ENCODE measurements at regions not wholly inside any gene's neighbourhood (a gene's known extent, or its start where the extent isn't known, plus 50 kb on each side); places are given as distances from the start of the nearest gene placed in this dataset.

- BruUV-seq (replicated peaks), result no TSS peak
- WGBS (ENCODE audit: insufficient coverage, insufficient replicate concordance, low lambda C conversion rate, missing lambda C conversion rate), result 43% methylated on average over 4 of the region's 4 CpGs
- RAD21 ChIA-PET (ENCODE audit: unreplicated experiment), result no interaction called here
Observed at GRCh38 chr9:28396058-28396457, 822.8 kb upstream of the C9orf72 start.

DNA sequence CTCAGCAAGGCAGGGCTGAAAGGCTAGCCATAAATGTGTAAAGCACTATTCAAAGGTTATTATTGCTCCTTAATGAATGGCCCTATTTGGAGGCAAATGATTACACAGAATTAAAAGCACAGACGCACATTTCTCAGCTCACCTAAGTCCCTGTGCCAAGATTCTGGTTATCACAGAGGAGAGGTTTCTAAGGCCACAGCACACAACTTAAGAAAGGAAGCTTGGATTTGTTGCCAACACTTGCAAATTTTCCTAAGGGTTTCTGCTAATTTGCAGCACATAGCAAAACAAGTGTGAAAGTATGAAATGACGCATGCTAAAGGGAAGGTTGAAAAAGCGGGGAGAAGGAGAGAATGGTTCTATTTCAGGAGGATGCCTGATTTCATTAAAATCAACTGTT, 834.1 kb upstream of the C9orf72 start:
- Histone ChIP-seq H3K27ac (ENCODE audit: control insufficient read depth, insufficient read depth) (no peak overlapping the region), H4K20me1 (ENCODE audit: control insufficient read depth, insufficient read depth) (no peaks in the 10 kb centered on the region), H3K4me1 (ENCODE audit: control insufficient read depth, insufficient read depth, low read length) (no peaks in the 10 kb centered on the region), H2AFZ (ENCODE audit: control insufficient read depth, low read depth, low read length) (no peak overlapping the region), H3K27me3 (replicated peaks in 1 of 2; ENCODE audit: control insufficient read depth in 2 of 2, insufficient read depth in 2 of 2, low read length in 1 of 2) (no peaks in the 10 kb centered on the region), H3K4me2 (ENCODE audit: control insufficient read depth, insufficient read depth) (no peak overlapping the region), H3K36me3 (ENCODE audit: control insufficient read depth in 2 of 2, insufficient read depth in 2 of 2, low read length in 1 of 2) (no peaks in the 10 kb centered on the region), H3K4me3 (no peak overlapping the region), H3K9me3 (replicated peaks; ENCODE audit: control insufficient read depth, insufficient read depth, low read length) (no peaks in the 10 kb centered on the region), H3K9ac (ENCODE audit: control insufficient read depth, insufficient read depth, low read length) (no peak overlapping the region), H3K79me2 (ENCODE audit: control insufficient read depth, insufficient read depth, low read length) (no peaks in the 10 kb centered on the region)
- CTCF ChIA-PET, result no interaction called here
- no peak for DNase-seq (ENCODE audit: low read depth, low spot score)
- no peak for FAIRE-seq
- SMC1A ChIA-PET (ENCODE audit: uncharacterized antibody, unreplicated experiment), result no interaction called here
- RAD21 ChIA-PET (ENCODE audit: unreplicated experiment), result no interaction called here
- in situ Hi-C loops (cut with MboI) (no loop called here), intact Hi-C loops (cut with micrococcal nuclease; ENCODE audit: unreplicated experiment) (no loop called here)
- no TSS peak for BruUV-seq (replicated peaks)
- POLR2A ChIA-PET, result no interaction called here
- no peak for ATAC-seq
- WGBS (ENCODE audit: insufficient coverage, insufficient replicate concordance, low lambda C conversion rate, missing lambda C conversion rate), result 43% methylated on average over 3 of the region's 3 CpGs
- TF ChIP-seq, protein P1, sequence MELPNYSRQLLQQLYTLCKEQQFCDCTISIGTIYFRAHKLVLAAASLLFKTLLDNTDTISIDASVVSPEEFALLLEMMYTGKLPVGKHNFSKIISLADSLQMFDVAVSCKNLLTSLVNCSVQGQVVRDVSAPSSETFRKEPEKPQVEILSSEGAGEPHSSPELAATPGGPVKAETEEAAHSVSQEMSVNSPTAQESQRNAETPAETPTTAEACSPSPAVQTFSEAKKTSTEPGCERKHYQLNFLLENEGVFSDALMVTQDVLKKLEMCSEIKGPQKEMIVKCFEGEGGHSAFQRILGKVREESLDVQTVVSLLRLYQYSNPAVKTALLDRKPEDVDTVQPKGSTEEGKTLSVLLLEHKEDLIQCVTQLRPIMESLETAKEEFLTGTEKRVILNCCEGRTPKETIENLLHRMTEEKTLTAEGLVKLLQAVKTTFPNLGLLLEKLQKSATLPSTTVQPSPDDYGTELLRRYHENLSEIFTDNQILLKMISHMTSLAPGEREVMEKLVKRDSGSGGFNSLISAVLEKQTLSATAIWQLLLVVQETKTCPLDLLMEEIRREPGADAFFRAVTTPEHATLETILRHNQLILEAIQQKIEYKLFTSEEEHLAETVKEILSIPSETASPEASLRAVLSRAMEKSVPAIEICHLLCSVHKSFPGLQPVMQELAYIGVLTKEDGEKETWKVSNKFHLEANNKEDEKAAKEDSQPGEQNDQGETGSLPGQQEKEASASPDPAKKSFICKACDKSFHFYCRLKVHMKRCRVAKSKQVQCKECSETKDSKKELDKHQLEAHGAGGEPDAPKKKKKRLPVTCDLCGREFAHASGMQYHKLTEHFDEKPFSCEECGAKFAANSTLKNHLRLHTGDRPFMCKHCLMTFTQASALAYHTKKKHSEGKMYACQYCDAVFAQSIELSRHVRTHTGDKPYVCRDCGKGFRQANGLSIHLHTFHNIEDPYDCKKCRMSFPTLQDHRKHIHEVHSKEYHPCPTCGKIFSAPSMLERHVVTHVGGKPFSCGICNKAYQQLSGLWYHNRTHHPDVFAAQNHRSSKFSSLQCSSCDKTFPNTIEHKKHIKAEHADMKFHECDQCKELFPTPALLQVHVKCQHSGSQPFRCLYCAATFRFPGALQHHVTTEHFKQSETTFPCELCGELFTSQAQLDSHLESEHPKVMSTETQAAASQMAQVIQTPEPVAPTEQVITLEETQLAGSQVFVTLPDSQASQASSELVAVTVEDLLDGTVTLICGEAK (IDR thresholded peaks at IDR 0.05; ENCODE audit: borderline replicate concordance), result no peak
- TF ChIP-seq BMI1 (IDR thresholded peaks at IDR 0.05; ENCODE audit: borderline replicate concordance), result no peak
- TF ChIP-seq EED (IDR thresholded peaks at IDR 0.05; ENCODE audit: low read depth), result no peak
- TF ChIP-seq, protein P2, sequence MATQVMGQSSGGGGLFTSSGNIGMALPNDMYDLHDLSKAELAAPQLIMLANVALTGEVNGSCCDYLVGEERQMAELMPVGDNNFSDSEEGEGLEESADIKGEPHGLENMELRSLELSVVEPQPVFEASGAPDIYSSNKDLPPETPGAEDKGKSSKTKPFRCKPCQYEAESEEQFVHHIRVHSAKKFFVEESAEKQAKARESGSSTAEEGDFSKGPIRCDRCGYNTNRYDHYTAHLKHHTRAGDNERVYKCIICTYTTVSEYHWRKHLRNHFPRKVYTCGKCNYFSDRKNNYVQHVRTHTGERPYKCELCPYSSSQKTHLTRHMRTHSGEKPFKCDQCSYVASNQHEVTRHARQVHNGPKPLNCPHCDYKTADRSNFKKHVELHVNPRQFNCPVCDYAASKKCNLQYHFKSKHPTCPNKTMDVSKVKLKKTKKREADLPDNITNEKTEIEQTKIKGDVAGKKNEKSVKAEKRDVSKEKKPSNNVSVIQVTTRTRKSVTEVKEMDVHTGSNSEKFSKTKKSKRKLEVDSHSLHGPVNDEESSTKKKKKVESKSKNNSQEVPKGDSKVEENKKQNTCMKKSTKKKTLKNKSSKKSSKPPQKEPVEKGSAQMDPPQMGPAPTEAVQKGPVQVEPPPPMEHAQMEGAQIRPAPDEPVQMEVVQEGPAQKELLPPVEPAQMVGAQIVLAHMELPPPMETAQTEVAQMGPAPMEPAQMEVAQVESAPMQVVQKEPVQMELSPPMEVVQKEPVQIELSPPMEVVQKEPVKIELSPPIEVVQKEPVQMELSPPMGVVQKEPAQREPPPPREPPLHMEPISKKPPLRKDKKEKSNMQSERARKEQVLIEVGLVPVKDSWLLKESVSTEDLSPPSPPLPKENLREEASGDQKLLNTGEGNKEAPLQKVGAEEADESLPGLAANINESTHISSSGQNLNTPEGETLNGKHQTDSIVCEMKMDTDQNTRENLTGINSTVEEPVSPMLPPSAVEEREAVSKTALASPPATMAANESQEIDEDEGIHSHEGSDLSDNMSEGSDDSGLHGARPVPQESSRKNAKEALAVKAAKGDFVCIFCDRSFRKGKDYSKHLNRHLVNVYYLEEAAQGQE (IDR thresholded peaks at IDR 0.05; ENCODE audit: low read depth, low read length), result no peak
- TF ChIP-seq RFX5 (IDR thresholded peaks at IDR 0.05; ENCODE audit: low read depth, low read length), result no peak
- TF ChIP-seq EZH2 (IDR thresholded peaks at IDR 0.05; ENCODE audit: borderline replicate concordance, control insufficient read depth, low read depth, low read length), result no peak
- no peak for TF ChIP-seq JUND (IDR thresholded peaks at IDR 0.05; ENCODE audit: low read depth, low read length)

More at GRCh38 chr9:28396058-28396457, 822.8 kb upstream of the C9orf72 start:
- intact Hi-C loops (cut with micrococcal nuclease; ENCODE audit: unreplicated experiment) (no loop called here), in situ Hi-C loops (cut with MboI) (no loop called here)
- no peak for FAIRE-seq
- no peaks in the 10 kb centered on the region for H3K36me3 ChIP-seq (ENCODE audit: control insufficient read depth in 2 of 2, insufficient read depth in 2 of 2, low read length in 1 of 2)
- no peaks in the 10 kb centered on the region for H3K4me1 ChIP-seq (ENCODE audit: control insufficient read depth, insufficient read depth, low read length)
- TF ChIP-seq PKNOX1 (IDR thresholded peaks at IDR 0.05), result no peak
- H3K27me3 ChIP-seq (replicated peaks in 1 of 2; ENCODE audit: control insufficient read depth in 2 of 2, insufficient read depth in 2 of 2, low read length in 1 of 2), result no peaks in the 10 kb centered on the region
- no peak overlapping the region for H2AFZ ChIP-seq (ENCODE audit: control insufficient read depth, low read depth, low read length)
- H3K9me3 ChIP-seq (replicated peaks; ENCODE audit: control insufficient read depth, insufficient read depth, low read length), result no peaks in the 10 kb centered on the region
- ChIA-PET POLR2A (no interaction called here), SMC1A (ENCODE audit: uncharacterized antibody, unreplicated experiment) (no interaction called here), CTCF (no interaction called here)
- H4K20me1 ChIP-seq (ENCODE audit: control insufficient read depth, insufficient read depth), result no peaks in the 10 kb centered on the region
- no peak overlapping the region for H3K4me2 ChIP-seq (ENCODE audit: control insufficient read depth, insufficient read depth)
- H3K27ac ChIP-seq (ENCODE audit: control insufficient read depth, insufficient read depth), result no peak overlapping the region
- no peak overlapping the region for H3K4me3 ChIP-seq
- no peak for DNase-seq (ENCODE audit: low read depth, low spot score)
- H3K9ac ChIP-seq (ENCODE audit: control insufficient read depth, insufficient read depth, low read length), result no peak overlapping the region
- ATAC-seq, result no peak
- H3K79me2 ChIP-seq (ENCODE audit: control insufficient read depth, insufficient read depth, low read length), result no peaks in the 10 kb centered on the region
